ENCODE measurements at regions not wholly inside any gene's neighbourhood (a gene's known extent, or its start where the extent isn't known, plus 50 kb on each side); places are given as distances from the start of the nearest gene placed in this dataset.

- DNase-seq: no peak
These were observed 128.1 kb upstream of the RXFP2 start for GRCh38 chr13:31611214-31611613.

GRCh38 chr13:31614073-31614472, 125.3 kb upstream of the RXFP2 start:
- DNase-seq: no peak

- DNase-seq: no peak
These were observed 124.6 kb upstream of the RXFP2 start for GRCh38 chr13:31614704-31615103.

- DNase-seq: no peak
These were observed 114.2 kb upstream of the RXFP2 start for GRCh38 chr13:31625115-31625514.

DNA sequence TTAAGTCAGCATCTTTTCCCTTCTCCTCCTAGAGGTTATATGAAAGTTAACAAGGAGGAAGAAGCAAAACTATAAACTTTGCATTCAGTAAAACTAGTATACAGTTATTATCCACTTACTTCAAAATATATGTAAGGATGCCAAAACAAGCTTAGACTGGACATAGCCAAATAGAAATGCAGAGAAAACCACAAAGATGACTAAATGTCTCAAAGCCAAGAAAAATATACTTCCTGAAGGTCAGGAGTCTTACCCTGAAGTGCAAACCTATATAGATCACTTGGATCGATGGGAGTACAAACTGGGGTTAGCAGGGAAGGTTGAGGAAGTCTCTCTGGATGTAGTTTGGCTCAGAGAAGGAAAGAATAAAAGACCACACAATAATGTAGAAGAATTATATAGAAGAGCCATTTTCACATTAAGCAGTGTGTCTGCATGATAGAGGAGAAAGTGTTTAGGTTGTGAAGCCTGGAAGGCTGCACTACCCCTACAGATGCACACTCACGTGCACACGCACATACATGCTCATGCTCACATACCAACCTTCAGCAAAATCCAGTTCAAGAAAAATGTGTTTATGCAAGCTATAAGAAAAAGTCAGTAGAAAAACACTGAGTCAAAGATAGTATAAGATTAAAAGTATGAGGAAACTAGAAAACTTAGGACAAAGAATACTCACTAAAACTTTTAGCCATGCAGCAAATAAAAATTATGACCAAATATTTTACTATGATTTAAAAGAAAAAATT, 112.1 kb upstream of the RXFP2 start:
- DNase-seq: no peak

DNA sequence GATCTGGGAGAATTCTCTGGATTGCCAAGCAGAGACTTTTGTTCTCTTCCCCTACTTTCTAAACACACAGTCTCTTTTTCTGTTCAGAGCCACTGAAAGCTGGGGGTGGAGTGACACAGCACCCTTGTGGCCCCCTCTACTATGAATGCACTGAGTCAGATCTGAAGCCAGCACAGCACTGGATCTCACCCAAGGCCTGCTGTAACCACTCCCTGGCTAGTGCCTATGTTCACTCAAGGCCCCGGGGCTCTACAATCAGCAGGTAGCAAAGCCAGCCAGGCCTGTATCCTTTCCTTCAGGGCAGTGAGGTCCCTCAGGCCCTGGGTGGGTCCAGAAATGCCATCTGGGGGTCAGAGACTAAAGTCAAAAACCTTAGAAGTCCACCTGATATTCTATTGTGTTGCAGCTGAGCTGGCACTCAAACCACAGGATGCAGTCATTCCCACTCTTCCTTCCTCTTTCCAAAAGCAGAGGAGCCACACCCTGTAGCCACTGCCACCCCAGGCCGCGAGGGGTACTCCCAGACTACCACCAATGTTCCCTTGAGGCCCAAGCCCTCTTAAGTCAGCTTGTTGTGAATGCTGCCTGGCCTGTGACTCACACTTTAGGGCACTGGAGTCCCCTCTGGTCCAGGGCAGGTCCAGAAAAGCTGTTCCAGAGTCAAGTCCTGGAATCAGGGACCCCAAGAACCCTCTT, 110.1 kb upstream of the RXFP2 start:
- no peak for DNase-seq

DNA sequence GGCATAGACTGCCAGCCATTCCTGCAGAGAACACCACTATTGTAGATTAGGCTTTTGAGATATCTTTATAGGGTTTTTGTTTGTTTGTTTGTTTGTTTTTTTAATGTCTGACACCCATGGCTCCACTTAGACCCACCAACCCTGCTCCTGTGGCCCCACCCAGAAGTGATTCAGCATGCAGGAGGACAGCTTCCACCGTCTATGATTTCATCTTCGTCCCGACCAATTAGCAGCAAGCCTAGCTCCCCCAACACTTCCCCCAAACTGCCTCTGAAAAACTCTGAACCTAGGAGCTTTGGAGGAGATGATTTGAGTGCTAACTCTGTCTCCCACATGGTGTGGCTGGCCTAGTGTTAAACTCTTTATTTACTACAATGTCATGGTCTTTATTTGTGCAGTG, 108.3 kb upstream of the RXFP2 start:
- no peak for DNase-seq

- DNase-seq: no peak
These were observed 107.6 kb upstream of the RXFP2 start for GRCh38 chr13:31631746-31632145.

DNA sequence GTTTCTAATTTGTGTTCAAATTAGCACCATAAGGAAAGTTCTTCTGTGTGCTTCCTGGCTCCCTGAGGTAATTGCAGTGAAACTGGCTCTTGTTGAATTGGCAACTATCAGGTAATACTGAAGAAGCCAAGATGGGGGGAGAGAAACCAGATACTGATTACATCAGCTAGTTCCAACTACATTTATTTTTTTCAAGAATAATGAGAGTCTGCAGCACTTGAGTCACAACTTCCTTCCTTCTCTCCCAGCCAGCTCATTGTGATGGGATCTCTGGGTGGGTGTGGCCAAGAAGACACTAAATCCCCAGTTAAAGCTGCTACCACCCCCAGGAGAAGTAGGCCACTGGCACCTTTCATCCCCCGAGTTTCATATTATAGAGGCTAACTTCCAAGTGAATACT, 100.7 kb upstream of the RXFP2 start:
- no peak for DNase-seq

DNA sequence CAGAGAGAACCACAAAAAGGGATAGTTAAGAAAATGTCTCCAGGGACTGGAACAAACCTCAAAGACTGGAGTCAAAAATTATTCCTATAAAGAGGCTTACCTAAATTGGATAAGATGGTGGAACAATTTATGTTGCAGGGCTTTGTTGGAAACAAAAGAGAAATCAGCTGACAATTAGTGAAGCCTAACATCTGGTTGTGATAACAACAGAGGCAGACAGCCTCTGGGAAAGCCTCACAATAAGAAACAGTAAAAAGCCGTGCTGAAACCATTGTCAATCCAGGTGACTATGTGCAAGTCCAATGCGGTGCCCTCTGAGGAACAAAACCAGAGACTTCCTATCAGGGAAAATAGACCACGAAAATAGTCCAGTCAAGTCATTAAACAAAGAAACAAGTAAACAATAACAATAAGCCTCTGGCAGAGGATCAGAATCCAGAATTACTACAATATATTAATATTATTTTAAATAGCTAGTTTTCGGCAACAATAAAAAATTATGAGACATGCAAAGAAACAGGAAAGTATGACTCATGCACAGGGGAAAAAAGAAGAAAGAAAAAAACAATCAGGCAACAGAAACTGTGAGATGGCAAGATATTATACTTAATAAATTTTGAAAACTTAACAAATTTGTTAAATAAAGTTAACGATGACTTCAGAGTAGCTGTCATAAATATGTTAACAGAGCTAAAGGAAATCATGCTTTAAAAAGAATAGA, 99.7 kb upstream of the RXFP2 start:
- DNase-seq: no peak

GRCh38 chr13:31649766-31650165, 89.6 kb upstream of the RXFP2 start:
- no peak for DNase-seq

DNA sequence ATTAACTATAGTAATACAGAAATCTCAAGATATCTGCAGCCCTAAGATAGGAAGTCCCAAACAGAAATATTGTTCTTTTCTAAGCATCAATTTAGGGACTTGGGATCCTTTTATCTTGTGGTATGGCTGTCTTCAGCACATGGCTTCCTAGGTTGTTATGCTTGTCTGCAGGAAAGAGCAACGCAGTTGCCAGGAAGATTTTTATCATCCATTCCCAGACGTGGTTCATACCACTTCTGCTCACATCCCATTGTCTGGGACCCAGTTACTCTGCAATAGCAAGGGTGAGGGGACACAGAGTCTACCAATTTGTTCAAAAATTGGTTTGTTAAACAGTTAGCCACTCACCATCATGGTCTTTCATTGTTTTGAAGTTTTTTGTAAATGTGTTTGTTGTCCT, 85.6 kb upstream of the RXFP2 start:
- DNase-seq: no peak

DNA sequence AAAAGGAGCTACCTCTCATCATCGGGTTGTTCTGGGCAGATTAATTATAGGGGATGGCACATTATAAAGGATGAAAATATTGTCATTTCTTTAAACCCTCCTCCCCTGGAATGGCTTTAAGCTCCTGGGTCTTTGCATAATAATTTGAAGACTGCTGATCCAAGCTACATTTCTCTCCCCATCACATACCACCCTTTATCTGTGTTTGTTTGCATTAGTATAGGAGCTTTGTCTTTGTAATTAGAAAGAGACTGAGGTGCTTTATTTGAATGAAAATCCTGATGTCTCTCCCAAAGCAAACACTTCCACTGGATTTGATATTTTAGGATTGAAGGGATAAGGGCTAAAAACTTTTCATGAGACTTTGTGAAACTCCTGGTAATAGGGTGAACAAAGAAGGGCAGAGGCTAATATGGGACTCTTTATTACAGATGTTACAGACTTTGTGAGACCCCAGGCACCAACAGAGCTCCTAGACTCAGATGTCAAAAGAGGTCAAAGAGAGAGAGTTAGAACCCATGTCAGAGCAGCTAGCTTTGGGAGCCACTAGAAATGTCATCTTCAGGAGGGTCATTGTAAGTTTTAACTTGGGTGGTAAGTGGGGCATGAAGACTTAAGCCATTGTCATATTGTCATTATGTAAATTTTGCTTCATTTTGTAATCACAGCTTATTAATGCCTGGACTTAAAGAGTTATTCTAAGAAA, 75.3 kb upstream of the RXFP2 start:
- DNase-seq: no peak

DNA sequence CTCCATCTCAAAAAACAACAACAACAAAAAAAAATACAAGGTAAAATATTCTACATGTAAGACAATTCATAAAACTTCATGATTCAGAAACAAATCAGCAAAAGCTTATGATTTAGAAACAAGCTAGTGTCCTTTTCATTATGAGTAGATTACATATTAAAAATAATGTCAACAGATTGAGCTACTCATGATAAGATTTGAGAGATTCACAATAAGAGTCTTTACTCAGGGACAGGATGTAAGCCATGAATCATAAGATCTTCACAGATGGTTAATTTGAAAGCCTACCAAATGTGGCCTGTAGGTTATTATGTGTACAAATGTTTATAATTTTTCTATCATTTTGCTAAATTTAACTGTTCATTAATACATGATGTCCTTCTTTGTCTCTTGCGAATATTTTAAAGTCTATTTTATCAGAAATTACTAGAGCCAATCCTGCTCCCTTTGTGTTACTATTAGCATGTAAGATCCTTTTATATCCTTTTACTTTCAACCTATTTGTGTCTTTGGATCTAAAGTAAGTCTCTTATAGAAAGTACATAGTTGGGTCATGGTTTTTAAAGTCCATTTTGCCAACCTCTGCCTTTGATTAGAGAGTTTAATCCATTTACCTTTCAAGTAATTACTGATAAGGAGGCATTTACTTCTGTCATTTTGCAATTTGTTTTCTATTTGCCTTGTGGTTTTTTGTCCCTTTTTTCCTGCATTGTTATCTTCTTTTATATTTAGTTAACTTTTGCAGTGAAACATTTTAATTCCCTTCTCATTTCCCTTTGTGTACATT, 68.3 kb upstream of the RXFP2 start:
- DNase-seq: no peak

DNA sequence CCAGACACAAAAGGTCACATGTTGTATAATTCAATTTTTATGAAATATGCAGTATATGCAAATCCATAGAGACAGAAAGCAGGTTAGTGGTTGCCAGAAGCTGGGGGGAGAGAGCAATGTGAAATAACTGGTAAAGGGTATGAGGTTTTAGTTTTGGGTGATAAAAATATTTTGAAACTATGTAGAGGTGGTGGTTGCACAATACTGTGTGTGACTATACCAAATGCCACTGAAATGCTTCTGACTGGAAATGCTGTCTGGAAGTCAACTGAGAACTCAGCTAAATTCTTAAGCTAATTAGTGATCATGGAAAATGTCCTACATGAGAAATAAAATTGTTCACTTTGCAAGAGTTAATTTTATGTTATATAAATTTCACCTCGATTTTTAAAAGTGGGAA, 65.3 kb upstream of the RXFP2 start:
- DNase-seq: no peak

- no peak for DNase-seq
These were observed 63.8 kb upstream of the RXFP2 start for GRCh38 chr13:31675440-31675953.

- DNase-seq: no peak
These were observed 58.2 kb upstream of the RXFP2 start for GRCh38 chr13:31681133-31681532.

DNA sequence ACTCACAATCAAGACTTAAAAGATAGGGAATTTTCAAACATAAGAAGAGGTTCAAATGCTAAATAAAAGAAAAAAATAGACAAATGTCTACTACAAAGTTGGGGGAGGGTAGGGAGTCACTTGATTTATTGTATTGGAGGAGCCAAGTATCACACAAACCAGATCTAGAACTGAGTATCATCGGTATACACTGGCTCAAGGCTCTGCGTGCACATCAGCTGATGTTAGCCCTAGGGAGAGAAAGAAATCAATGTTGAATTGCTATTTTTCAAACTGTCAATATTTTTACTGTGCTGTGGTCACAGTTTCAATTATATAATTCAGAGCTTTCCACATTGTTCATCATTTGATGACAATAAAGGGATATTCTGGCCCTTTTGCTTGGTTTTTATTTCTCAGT, 54.9 kb upstream of the RXFP2 start:
- no peak for DNase-seq

DNA sequence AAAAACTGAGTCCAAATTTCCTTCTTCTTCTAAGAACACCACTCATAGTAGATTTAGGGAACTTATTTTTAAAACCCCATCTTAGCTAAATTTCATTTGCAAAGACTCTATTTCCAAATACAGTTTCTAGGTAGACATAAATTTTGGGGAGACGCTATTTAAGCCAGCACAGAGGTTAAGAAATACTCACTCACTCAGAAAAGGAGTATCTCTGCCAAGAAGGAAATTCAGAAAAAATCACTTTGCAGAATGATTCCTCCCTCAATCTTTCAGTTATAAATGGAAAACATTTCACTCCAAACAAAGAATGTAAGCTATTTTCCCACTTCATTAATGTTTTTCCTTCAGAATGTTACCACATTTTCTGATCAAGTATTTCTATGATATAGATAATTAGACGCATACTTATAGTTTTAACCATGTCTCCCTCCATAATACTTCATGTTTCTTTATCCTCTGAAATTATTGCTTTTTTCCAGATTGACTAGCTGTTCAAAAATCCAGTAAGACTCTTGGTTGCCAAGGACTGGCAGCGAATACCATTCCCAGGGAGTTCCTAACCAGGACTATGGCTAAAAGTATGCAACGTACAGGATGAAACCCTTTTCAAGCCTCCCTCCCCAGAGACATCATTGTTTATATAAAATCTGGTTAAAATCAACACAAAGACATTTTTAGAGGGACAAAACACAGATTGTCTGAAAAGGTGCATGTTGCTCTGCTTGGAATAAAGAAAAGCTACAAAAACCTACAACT, 52.5 kb upstream of the RXFP2 start:
- DNase-seq: no peak

Data from NCI-H774 (cell line).